HCT116 (cell line): ENCODE measurements at regions not wholly inside any gene's neighbourhood (a gene's known extent, or its start where the extent isn't known, plus 50 kb on each side); places are given as distances from the start of the nearest gene placed in this dataset.

Source experiments
- ATAC-seq: fragments of 200-7000 bp; cut with Tn5 transposase; 2 replicates; pipeline ENCODE4 v1.9.1; 2020; ENCODE audit warnings: mild to moderate bottlenecking, moderate library complexity
- BruUV-seq: library from RNA; stranded (reverse); fragments of 400-500 nt; replicated peaks from 2 replicates; lab custom pipeline; 2021; lab: Mats Ljungman, UMichigan
- CTCF ChIA-PET: fragments of 300-600 bp; sonication (Branson Sonifier 250); formaldehyde crosslinking; loops from one replicate; lab custom pipeline; 2021; ENCODE audit warnings: antibody characterized with exemption; lab: Charles Lee
- POLR2A ChIA-PET: fragments of 300-600, 350-600 bp; sonication (Branson Sonifier 250); formaldehyde crosslinking; loops from one replicate; lab custom pipeline; 2021; ENCODE audit warnings: antibody characterized with exemption; lab: Charles Lee
- RAD21 ChIA-PET, 2 experiments: fragments of 300-600 bp; sonication (Branson Sonifier 250); formaldehyde crosslinking; loops; one replicate each; lab custom pipeline; 2023; ENCODE audit warnings: low total read pairs in 2 of 2; ENCODE audit not compliant: uncharacterized antibody in 2 of 2, unreplicated experiment in 2 of 2, low non-redundant PET in 1 of 2; lab: Charles Lee
- DNase-seq: peaks from one replicate; pipeline ENCODE4 v3.0.0-alpha.2; 2010; ENCODE audit warnings: low read depth, low spot score
- H2AFZ ChIP-seq: fragments of 200-600 bp; shearing (Covaris generic), sonication (generic); 2 replicates; pipeline ENCODE4 v1.6.1; 2017; ENCODE audit warnings: low read depth, mixed run types, mixed read lengths, antibody characterized with exemption, low read length; ENCODE audit not compliant: poor library complexity, severe bottlenecking
- H3K27ac ChIP-seq: 2 replicates; pipeline ENCODE4 v1.5.1; 2012; ENCODE audit warnings: low read depth, low read length
- H3K27me3 ChIP-seq: fragments of 200-600 bp; sonication (generic); 2 replicates; pipeline ENCODE4 v1.6.1; 2016; ENCODE audit warnings: mixed run types, low read length, mixed read lengths; ENCODE audit not compliant: insufficient read depth
- H3K36me3 ChIP-seq, 2 experiments: fragments of 200-500 bp in 1 of 2; fragments of 200-600 bp in 1 of 2; sonication (Bioruptor generic) in 1 of 2; sonication (generic) in 1 of 2; 2 replicates each; pipeline versions ENCODE4 v1.5.1 to v1.6.1; 2014 to 2016; ENCODE audit warnings: low read length in 2 of 2, inconsistent platforms in 1 of 2, mixed read lengths in 1 of 2, mixed run types in 1 of 2; ENCODE audit not compliant: insufficient read depth in 2 of 2, control insufficient read depth in 1 of 2
- H3K4me1 ChIP-seq, 2 experiments: fragments of 200-600 bp in 1 of 2; sonication (generic) in 1 of 2; 2 replicates each; pipeline versions ENCODE4 v1.5.1 to v1.6.1; 2012 to 2017; ENCODE audit warnings: low read length in 2 of 2, inconsistent platforms in 1 of 2, mild to moderate bottlenecking in 1 of 2, mixed read lengths in 1 of 2, mixed run types in 1 of 2, moderate library complexity in 1 of 2; ENCODE audit not compliant: insufficient read depth in 2 of 2, control insufficient read depth in 1 of 2
- H3K4me2 ChIP-seq: fragments of 200-600 bp; sonication (generic); 2 replicates; pipeline ENCODE4 v1.6.1; 2017; ENCODE audit warnings: mixed run types, low read length, mixed read lengths
- H3K4me3 ChIP-seq, 2 experiments: fragments of 200-600 bp in 1 of 2; sonication (generic) in 1 of 2; replicated peaks in 1 of 2; 2 replicates each; pipeline ENCODE4 v1.5.1; 2011 to 2016; ENCODE audit warnings: low read length in 2 of 2, control low read depth in 1 of 2, low read depth in 1 of 2, mild to moderate bottlenecking in 1 of 2, mixed read lengths in 1 of 2, mixed run types in 1 of 2
- H3K79me2 ChIP-seq: fragments of 200-600 bp; sonication (generic); 2 replicates; pipeline ENCODE4 v1.6.1; 2017; ENCODE audit warnings: mild to moderate bottlenecking, mixed run types, low read length, moderate library complexity, mixed read lengths; ENCODE audit not compliant: insufficient read depth
- H3K9ac ChIP-seq: fragments of 200-600 bp; sonication (generic); 2 replicates; pipeline ENCODE4 v1.6.1; 2016; ENCODE audit warnings: low read length, mixed read lengths
- H3K9me2 ChIP-seq: fragments of 200-600 bp; sonication (generic), shearing (Covaris generic); 2 replicates; pipeline ENCODE4 v1.6.1; 2017; ENCODE audit warnings: mixed run types, mild to moderate bottlenecking, moderate library complexity; ENCODE audit not compliant: insufficient read depth
- H3K9me3 ChIP-seq, 2 experiments: fragments of 200-500 bp in 1 of 2; fragments of 200-600 bp in 1 of 2; sonication (Bioruptor generic) in 1 of 2; sonication (generic) in 1 of 2; 2 replicates each; pipeline ENCODE4 v1.6.1; 2014 to 2017; ENCODE audit warnings: low read length in 2 of 2, mixed read lengths in 2 of 2, inconsistent platforms in 1 of 2, low read depth in 1 of 2, mild to moderate bottlenecking in 1 of 2, mixed run types in 1 of 2, moderate library complexity in 1 of 2; ENCODE audit not compliant: control insufficient read depth in 1 of 2, insufficient read depth in 1 of 2
- H4K20me1 ChIP-seq: fragments of 200-600 bp; sonication (generic), shearing (Covaris generic); 2 replicates; pipeline ENCODE4 v1.6.1; 2017; ENCODE audit warnings: mixed run types, mild to moderate bottlenecking, moderate library complexity; ENCODE audit not compliant: insufficient read depth
- ELF1 ChIP-seq: IDR thresholded peaks from 2 replicates; pipeline ENCODE4 v1.6.1; 2012; ENCODE audit warnings: low read depth, borderline replicate concordance
- SIN3A ChIP-seq: IDR thresholded peaks from 2 replicates; pipeline ENCODE4 v1.6.1; 2012; ENCODE audit warnings: low read depth
- SRF ChIP-seq: IDR thresholded peaks from 2 replicates; pipeline ENCODE4 v1.6.1; 2012; ENCODE audit warnings: low read depth
- YY1 ChIP-seq: IDR thresholded peaks from 2 replicates; pipeline ENCODE4 v1.6.1; 2011; ENCODE audit warnings: low read length, low read depth, moderate library complexity, mild to moderate bottlenecking; ENCODE audit not compliant: insufficient replicate concordance; ENCODE audit errors: extremely low read depth
- ZBTB33 ChIP-seq: IDR thresholded peaks from 2 replicates; pipeline ENCODE4 v1.6.1; 2011; ENCODE audit warnings: mild to moderate bottlenecking, low read length, moderate library complexity; ENCODE audit not compliant: insufficient replicate concordance; ENCODE audit errors: extremely low read depth
- intact Hi-C: fragments of 100-400 bp; cut with micrococcal nuclease; formaldehyde crosslinking; loops from 2 replicates; pipeline ENCODE4 v1.10.0; 2022

DNA sequence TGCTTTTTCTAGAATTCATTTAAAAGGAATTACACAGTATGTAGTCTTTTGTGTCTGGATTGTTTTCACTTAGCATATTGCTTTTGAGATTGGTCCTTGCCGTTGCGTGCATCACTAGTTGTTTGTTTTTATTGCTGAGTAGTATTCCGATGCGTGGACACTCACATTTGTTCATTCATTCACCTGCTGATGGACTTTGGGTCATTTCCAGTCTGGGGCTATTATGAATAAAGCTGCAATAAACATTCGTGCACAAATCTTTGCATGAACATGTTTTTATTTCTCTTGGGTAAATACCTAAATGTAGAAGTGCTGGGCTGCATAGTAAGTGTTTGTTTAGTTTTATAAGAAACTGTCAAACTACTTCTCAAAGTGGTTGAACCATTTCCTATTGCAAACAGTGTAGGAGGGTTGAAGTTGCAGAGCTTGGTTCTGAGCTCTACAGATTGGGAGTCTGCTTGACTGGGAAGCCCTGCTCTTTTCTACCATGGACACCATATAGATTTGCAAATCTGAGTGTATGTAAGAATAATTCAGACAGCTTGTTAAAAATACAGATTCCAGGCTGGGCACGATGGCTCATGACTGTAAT, 404.7 kb upstream of the PROX1 start (continued):
- no peak for TF ChIP-seq SRF
- TF ChIP-seq SIN3A: no peak
- TF ChIP-seq ELF1: no peak
- TF ChIP-seq, all 23 proteins: peak for 0

GRCh38 chr1:213584272-213584671, 403.5 kb upstream of the PROX1 start:
- Histone ChIP-seq H3K27me3 (no peaks in the 10 kb centered on the region), H3K27ac (no peak overlapping the region), H3K4me2 (no peak overlapping the region), H4K20me1 (no peaks in the 10 kb centered on the region), H2AFZ (no peak overlapping the region), H3K36me3 (no peaks in the 10 kb centered on the region), H3K4me3 (no peak overlapping the region), H3K9me3 (no peaks in the 10 kb centered on the region), H3K9ac (no peak overlapping the region), H3K4me1 (no peaks in the 10 kb centered on the region), H3K9me2 (no peaks in the 10 kb centered on the region), H3K79me2 (no peaks in the 10 kb centered on the region)
- TF ChIP-seq SRF (no peak), ZBTB33 (no peak), YY1 (no peak)
- DNase-seq: no peak
- no peak for ATAC-seq
- intact Hi-C loops: no loop called here
- BruUV-seq: no TSS peak
- ChIA-PET CTCF (no interaction called here), POLR2A (no interaction called here), RAD21 (no interaction called here)
